ENCODE measurements at regions not wholly inside any gene's neighbourhood (a gene's known extent, or its start where the extent isn't known, plus 50 kb on each side); places are given as distances from the start of the nearest gene placed in this dataset.

- DNase-seq = no peak
Observed at GRCh38 chr15:94607176-94607654, 375.9 kb downstream of the MCTP2 start.

- no peak for DNase-seq
Observed at GRCh38 chr15:94610069-94610468, 378.7 kb downstream of the MCTP2 start.

GRCh38 chr15:94610485-94610884, 379.1 kb downstream of the MCTP2 start:
- no peak for DNase-seq

- DNase-seq = no peak
Observed at GRCh38 chr15:94611656-94612055, 380.3 kb downstream of the MCTP2 start.

GRCh38 chr15:94615688-94616087, 384.3 kb downstream of the MCTP2 start:
- no peak for DNase-seq

DNA sequence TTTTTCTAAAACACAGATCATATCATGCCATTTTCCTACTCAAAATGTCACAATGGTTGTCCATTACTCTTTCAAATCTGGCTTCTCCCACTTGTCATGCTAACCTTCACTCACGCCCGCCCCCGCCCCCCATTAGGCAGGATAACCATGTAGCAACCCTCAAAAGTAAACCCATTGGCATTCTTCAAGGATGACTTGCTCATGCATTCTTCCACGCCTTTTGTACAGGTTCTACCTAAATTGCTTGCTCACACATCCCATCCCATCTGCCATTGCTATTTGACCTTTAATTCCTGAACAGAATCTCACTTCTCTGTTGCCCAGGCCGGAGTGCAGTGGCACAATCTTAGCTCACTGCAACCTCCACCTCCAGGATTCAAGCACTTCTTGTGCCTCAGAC, 389.3 kb downstream of the MCTP2 start:
- DNase-seq = no peak

GRCh38 chr15:94621736-94622135, 390.4 kb downstream of the MCTP2 start:
- DNase-seq = no peak

GRCh38 chr15:94626949-94627348, 395.6 kb downstream of the MCTP2 start:
- no peak for DNase-seq

DNA sequence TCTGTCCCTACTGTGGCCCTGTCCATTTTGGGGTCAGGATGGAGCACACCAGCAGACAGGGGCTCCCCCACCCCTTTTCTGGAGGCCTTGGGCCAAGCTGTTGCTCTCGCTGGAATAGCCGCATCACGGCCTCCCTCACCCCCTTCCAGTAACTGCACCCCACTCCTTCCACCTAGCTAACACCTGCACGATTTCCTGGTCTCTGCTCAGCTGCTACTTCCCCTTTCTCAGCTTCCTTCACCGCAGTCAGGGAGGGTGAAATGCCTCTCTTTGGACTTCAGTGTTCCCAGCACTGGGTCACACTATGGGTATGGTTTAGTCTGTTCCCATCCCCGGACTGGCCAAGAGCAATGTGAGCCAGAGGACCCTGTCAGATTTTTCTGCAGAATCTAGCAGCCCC, 400.2 kb downstream of the MCTP2 start:
- no peak for DNase-seq

DNA sequence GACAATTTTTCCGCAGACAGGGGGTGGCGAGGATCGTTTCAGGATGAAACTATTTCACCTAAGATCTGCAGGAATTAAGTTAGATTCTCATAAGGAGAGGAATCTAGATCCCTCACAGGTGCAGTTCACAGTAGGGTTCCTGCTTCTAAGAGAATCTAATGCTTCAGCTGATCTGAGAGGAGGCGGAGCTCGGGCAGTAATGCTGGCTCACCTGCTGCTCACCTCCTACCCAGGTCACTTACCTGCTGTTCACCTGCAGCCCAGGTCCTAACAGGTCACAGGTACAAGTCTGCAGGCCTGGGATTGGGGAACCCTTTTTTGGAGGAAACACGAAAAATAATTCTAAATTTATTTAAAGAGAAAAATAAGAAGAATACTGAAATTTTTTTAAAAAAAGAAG, 406.8 kb downstream of the MCTP2 start:
- no peak for DNase-seq

GRCh38 chr15:94639701-94640100, 408.3 kb downstream of the MCTP2 start:
- DNase-seq = no peak

- no peak for DNase-seq
Observed at GRCh38 chr15:94644433-94644832, 413.1 kb downstream of the MCTP2 start.

DNA sequence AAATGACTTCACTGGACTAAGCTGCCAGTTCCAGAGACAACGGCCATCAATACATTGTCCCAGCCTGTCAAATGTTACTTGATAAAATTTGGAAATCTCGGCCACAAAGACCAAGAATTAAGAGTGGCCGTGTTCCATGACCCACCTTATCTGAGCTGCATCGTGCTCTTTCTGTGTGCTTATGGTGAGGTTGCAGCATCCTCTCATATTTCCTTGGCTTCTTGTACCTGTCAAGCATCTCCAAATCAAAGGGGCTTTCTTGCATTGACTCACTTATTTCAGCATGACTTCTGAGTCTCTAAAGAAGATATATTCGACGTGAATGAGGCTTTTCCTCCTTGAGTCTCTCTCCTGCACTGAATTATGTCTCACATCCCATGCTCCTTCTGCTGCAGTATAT, 421.7 kb downstream of the MCTP2 start:
- no peak for DNase-seq

- DNase-seq = no peak
Observed at GRCh38 chr15:94655249-94655880, 424.0 kb downstream of the MCTP2 start.

- no peak for DNase-seq
Observed at GRCh38 chr15:94665676-94666441, 434.5 kb downstream of the MCTP2 start.

DNA sequence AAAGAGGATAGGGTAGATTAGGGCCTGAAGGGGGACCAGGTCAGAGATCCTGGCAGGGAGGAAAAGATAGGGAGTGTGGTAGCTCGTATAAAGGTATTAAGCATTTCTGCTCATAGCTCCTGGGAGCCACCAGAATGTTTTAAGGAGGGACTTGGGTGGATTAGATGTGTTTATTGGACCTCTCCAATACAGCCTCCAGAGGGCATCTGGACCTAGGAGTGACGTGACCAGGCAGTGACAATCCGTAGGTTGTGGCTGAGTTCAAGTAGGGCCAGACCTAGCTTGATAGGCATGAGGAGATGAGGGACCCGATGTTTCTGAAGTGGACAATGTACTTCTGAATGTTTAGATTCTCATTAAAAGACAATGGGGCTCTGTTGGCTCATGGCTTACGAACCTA, 435.2 kb downstream of the MCTP2 start:
- no peak for DNase-seq

GRCh38 chr15:94667109-94667508, 435.7 kb downstream of the MCTP2 start:
- no peak for DNase-seq

DNA sequence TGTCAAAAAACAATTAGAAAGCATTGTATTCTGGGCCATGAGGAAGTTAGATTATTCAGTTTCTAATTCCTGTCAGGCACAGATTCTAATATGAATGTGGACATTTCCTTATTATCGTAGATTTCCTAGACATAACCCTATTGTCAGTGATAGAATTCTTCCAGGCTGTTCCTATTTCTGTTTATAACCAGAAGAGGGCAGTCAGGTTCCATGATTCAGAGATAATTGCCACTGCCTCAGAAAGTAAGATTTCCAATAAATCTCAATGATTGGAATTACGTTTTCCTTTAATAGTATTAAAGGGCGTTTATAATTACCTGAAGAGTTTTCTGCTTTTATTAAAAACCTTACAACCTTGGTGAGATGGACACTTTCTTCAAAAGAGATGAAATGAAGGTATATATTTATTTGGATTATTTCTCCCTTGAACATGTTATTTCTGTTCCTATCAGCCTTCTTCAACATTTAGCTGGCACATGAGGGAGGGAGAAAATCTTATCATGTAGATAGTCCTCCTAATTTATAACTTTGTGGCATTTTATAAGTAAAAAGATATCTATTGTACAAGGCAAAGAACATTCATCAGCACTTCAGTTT, 439.2 kb downstream of the MCTP2 start:
- no peak for DNase-seq

- no peak for DNase-seq
Observed at GRCh38 chr15:94671858-94672532, 440.6 kb downstream of the MCTP2 start.

- no peak for DNase-seq
Observed at GRCh38 chr15:94673801-94674200, 442.4 kb downstream of the MCTP2 start.

- no peak for DNase-seq
Observed at GRCh38 chr15:94674296-94674695, 442.9 kb downstream of the MCTP2 start.

DNA sequence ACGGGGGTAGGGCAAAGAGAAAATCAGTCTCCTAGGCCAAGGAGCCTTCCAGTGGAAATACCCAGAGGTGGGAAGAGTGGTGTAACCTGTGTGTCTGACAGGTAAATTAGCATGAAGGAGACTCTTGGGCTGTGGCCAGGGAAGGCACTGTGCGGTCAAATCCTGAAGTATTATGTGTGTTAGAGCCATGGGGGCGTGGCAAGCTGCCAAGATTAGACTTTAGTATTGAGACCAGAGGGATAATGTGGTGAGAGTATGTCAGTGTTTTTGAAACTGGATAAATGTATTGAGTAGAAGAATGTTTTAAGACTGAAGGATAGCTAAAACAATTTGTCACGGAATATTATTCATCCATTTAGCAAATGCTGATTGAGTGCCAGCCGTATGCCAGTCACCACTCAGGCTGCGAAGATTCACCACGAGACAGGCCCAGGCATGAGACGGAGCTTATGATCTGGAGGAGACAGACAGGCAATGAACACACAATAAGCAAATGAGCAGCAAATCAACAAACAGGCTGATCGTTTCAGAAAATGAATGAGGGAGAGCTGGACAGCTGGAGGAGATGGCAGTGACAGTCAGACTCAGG, 445.9 kb downstream of the MCTP2 start:
- no peak for DNase-seq

DNA sequence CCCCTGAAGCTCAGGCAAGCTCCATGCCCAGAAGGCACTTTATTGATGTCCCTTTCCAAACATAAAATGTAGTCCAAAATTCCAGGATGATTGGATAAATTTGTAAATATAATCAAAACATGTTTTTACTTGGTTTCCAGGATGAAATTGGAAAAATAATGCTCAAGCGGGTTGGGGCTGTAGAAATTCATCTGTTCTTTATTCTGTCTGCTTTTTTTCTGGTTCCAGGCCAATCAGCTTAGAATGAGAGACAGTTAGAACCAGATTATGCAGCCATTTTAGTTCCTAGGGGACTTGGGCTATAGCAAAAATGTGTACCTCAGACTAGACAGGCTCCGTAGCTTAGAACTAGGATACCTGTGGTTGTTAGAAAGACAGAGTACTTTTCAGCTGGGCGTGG, 450.8 kb downstream of the MCTP2 start:
- DNase-seq = no peak
